GM12801 (cell line): ENCODE measurements at regions not wholly inside any gene's neighbourhood (a gene's known extent, or its start where the extent isn't known, plus 50 kb on each side); places are given as distances from the start of the nearest gene placed in this dataset.

ENCODE experiments used
- CTCF ChIP-seq: IDR thresholded peaks from one replicate; pipeline ENCODE4 v1.5.1; 2011; ENCODE audit warnings: control low read depth; ENCODE audit not compliant: insufficient read length; ENCODE audit errors: extremely low read depth

GRCh38 chr1:199817266-199817665 is 210.2 kb upstream of the NR5A2 start:
- no peak for TF ChIP-seq CTCF

DNA sequence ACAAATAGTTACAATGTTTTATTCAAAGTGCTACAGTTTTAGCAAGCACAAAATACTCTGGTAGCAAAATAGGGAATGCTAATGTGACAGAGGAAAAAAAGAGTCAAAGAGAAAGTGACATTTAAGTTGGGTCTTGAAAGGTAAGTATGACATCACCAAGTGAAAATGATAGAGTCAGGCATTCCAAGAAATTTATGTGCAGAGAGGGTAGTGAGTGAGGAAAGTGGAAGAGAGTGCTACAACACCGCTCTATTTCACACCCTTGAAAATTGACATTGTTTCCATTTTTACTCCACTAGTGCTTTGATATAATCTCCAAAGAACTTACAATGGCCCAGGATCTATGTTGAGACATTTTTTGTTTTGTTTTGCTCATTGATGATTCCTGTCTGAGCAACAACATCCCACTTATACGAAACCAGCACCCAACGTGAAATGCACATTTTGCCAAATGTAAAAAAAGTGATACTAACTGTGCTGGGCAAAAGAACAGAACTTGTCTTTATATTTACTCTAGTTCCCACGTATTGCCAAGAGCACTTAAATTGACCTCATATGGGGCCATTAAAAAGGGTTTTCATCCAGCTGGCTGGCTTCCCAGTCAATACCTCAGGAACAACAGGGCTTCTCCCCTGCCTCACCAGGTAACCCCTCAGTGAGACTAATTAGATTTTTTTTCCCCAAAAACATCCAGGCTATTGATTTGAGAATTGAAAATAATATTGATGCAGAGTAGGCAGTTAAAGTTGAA is 206.3 kb upstream of the NR5A2 start:
- no peak for TF ChIP-seq CTCF

- TF ChIP-seq CTCF: no peak
Measured at GRCh38 chr1:199832451-199832850, 195.1 kb upstream of the NR5A2 start.

DNA sequence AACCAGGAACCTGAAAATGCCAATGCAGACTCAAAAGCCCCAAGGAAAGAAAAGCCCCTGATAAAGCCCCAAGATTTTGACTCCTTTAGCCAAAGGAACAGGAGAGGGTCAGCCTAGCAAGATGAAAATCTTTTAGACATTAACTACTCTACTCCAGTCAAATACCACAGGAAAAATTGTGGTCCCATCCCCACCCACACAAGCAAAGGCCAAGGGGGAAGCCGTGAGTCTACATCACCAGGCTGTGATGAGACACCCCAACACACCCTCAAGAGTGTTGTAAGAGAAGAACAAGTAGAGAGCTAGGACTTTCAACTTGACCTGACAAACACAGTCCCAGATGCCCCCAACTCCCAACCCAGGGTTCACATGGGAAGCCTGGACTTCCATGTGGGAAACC is 192.8 kb upstream of the NR5A2 start:
- no peak for TF ChIP-seq CTCF

DNA sequence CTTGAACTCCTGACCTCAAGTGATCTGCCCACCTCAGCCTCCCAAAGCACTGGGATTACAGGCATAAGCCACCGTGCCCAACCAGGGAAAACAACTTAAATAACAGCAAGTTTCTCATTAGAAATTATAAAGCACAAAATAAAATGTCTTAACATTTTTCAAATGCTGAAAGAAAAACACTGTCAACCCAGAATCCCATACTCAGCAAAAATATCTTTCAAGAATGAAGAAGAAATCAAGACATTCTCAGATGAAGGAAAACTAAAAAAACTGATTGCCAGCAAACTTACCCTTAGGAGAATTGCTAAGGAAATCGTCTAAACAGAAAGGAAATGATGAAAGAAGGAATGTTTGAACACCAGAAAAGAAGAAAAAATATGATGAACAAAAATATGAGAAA is 191.1 kb upstream of the NR5A2 start:
- TF ChIP-seq CTCF: no peak

DNA sequence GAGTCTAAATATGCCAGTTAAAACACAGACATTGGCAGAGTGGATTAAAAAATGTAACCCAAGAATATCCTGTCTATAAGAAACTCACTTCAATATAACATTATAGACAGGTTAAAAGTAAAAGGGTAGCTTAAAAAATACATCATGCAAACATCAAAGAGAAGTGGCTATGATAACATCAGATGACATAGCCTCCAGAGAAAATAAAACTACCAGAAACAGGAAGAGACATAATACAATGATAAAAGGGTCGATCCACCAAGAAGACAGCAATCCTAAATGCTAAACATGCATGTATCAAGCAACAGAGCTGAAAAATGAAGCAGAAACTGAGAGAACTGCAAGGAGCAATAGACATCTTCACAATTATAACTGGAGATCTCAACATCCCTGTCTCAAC is 190.2 kb upstream of the NR5A2 start:
- no peak for TF ChIP-seq CTCF

DNA sequence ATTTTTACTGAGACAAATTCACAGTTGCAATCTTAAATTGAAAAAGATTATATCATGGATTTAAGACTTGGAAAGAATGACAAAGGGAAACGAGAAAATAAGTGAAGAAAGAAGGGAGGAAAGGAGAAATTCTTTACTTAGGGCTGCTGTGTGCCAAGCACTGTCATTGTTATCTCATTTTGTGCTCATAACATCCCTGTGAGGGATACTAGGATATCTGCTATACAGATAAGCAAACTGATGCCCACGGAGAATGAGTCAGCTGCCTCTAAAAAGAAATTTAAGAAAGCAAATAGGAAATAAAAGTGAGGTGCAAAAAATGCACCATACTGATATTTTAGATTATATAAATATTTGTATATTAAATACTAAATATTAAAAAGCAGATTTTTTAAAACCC is 183.6 kb upstream of the NR5A2 start:
- no peak for TF ChIP-seq CTCF
